RWPE2 (cell line): ENCODE measurements at regions not wholly inside any gene's neighbourhood (a gene's known extent, or its start where the extent isn't known, plus 50 kb on each side); places are given as distances from the start of the nearest gene placed in this dataset.

Experiments used
- ATAC-seq: fragments of 200-7000 bp; cut with Tn5 transposase; 3 replicates; pipeline ENCODE4 v1.9.1; 2021; ENCODE audit warnings: low read depth
- DNase-seq: peaks from one replicate; pipeline ENCODE4 v3.0.0-alpha.2; 2020; ENCODE audit warnings: low spot score
- H3K27ac ChIP-seq: fragments of 450-650 bp; 2 replicates; pipeline ENCODE4 v1.5.1; 2017; ENCODE audit warnings: mild to moderate bottlenecking; ENCODE audit not compliant: poor library complexity, severe bottlenecking
- H3K27me3 ChIP-seq: fragments of 250-450 bp; sonication (Bioruptor Pico); 2 replicates; pipeline ENCODE4 v1.5.1; 2021; ENCODE audit warnings: mild to moderate bottlenecking, moderate library complexity; ENCODE audit not compliant: insufficient read depth, poor library complexity, severe bottlenecking
- H3K36me3 ChIP-seq: fragments of 250-450 bp; sonication (Bioruptor Pico); 2 replicates; pipeline ENCODE4 v1.5.1; 2020; ENCODE audit warnings: low read depth, mild to moderate bottlenecking, moderate library complexity
- H3K4me1 ChIP-seq: fragments of 250-450 bp; sonication (Bioruptor Pico); 2 replicates; pipeline ENCODE4 v1.5.1; 2021; ENCODE audit warnings: mild to moderate bottlenecking, moderate library complexity; ENCODE audit not compliant: insufficient read depth, poor library complexity, severe bottlenecking
- H3K4me3 ChIP-seq: fragments of 250-450 bp; sonication (Bioruptor Pico); 2 replicates; pipeline ENCODE4 v1.5.1; 2021; ENCODE audit warnings: mild to moderate bottlenecking, moderate library complexity; ENCODE audit not compliant: severe bottlenecking
- H3K9me3 ChIP-seq: fragments of 250-450 bp; sonication (Bioruptor Pico); 2 replicates; pipeline ENCODE4 v1.5.1; 2021; ENCODE audit warnings: mild to moderate bottlenecking, moderate library complexity; ENCODE audit not compliant: severe bottlenecking
- TF ChIP-seq, protein P1 (sequence below): fragments of 450-650 bp; IDR thresholded peaks from one replicate; pipeline ENCODE4 v1.5.1; 2017; ENCODE audit warnings: mild to moderate bottlenecking, moderate library complexity; ENCODE audit not compliant: poor library complexity, severe bottlenecking

- Histone ChIP-seq H3K9me3 (no peaks in the 10 kb centered on the region), H3K27ac (no peak overlapping the region), H3K4me3 (no peak overlapping the region), H3K36me3 (no peaks in the 10 kb centered on the region), H3K4me1 (no peaks in the 10 kb centered on the region), H3K27me3 (peaks cover 4% of the 10 kb centered on the region)
- DNase-seq (no peak), ATAC-seq (no peak)
- TF ChIP-seq, protein P1, sequence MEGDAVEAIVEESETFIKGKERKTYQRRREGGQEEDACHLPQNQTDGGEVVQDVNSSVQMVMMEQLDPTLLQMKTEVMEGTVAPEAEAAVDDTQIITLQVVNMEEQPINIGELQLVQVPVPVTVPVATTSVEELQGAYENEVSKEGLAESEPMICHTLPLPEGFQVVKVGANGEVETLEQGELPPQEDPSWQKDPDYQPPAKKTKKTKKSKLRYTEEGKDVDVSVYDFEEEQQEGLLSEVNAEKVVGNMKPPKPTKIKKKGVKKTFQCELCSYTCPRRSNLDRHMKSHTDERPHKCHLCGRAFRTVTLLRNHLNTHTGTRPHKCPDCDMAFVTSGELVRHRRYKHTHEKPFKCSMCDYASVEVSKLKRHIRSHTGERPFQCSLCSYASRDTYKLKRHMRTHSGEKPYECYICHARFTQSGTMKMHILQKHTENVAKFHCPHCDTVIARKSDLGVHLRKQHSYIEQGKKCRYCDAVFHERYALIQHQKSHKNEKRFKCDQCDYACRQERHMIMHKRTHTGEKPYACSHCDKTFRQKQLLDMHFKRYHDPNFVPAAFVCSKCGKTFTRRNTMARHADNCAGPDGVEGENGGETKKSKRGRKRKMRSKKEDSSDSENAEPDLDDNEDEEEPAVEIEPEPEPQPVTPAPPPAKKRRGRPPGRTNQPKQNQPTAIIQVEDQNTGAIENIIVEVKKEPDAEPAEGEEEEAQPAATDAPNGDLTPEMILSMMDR = no peak
Measured at GRCh38 chr20:56833427-56833826, 204.3 kb downstream of the TFAP2C start.

GRCh38 chr20:56835829-56836550, 206.9 kb downstream of the TFAP2C start:
- ATAC-seq (no peak), DNase-seq (no peak)
- Histone ChIP-seq H3K4me3 (no peak overlapping the region), H3K4me1 (no peaks in the 10 kb centered on the region), H3K27ac (no peak overlapping the region), H3K27me3 (peaks cover 4% of the 10 kb centered on the region), H3K36me3 (no peaks in the 10 kb centered on the region), H3K9me3 (no peaks in the 10 kb centered on the region)
- TF ChIP-seq, protein P1 = no peak

DNA sequence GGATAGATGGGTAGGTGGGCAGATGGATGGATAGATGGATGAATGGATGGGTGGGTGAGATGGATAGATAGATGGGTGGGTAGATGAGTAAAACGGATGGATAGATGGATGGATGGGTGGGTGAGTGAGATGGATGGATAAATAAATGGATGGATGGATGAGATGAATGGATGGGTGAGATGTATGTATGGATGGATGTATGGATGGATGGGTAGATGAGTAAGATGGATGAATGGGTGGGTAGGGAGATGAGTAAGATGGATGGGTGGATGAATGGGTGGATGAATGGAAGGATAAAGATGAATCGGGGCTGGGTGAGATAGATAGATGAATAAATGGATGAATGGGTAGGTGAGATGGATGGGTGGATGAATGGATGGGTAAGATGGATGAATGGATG, 210.1 kb downstream of the TFAP2C start:
- H3K4me3 ChIP-seq = no peak overlapping the region
- H3K27me3 ChIP-seq = peaks cover 4% of the 10 kb centered on the region
- H3K4me1 ChIP-seq = no peaks in the 10 kb centered on the region
- H3K27ac ChIP-seq = no peak overlapping the region
- TF ChIP-seq, protein P1 = no peak
- DNase-seq (no peak), ATAC-seq (no peak)
- no peaks in the 10 kb centered on the region for H3K36me3 ChIP-seq
- no peaks in the 10 kb centered on the region for H3K9me3 ChIP-seq

- Histone ChIP-seq H3K27me3 (peaks cover 4% of the 10 kb centered on the region), H3K4me1 (no peaks in the 10 kb centered on the region), H3K36me3 (no peaks in the 10 kb centered on the region), H3K9me3 (no peaks in the 10 kb centered on the region), H3K4me3 (no peak overlapping the region), H3K27ac (no peak overlapping the region)
- ATAC-seq = no peak
- TF ChIP-seq, protein P1 = no peak
- no peak for DNase-seq
Measured at GRCh38 chr20:56839786-56840185, 210.7 kb downstream of the TFAP2C start.

- ATAC-seq (no peak), DNase-seq (no peak)
- TF ChIP-seq, protein P1 = no peak
Measured at GRCh38 chr20:56840716-56841261, 211.7 kb downstream of the TFAP2C start.

More at GRCh38 chr20:56840716-56841261, 211.7 kb downstream of the TFAP2C start:
- Histone ChIP-seq H3K27ac (no peak overlapping the region), H3K27me3 (peaks cover 4% of the 10 kb centered on the region), H3K36me3 (no peaks in the 10 kb centered on the region), H3K4me3 (no peak overlapping the region), H3K9me3 (no peaks in the 10 kb centered on the region), H3K4me1 (no peaks in the 10 kb centered on the region)
